Activated CD8-positive, alpha-beta T cell treated with anti-CD3 and anti-CD28 coated beads for 36 hours (primary cell): ENCODE measurements at regions not wholly inside any gene's neighbourhood (a gene's known extent, or its start where the extent isn't known, plus 50 kb on each side); places are given as distances from the start of the nearest gene placed in this dataset.

Source experiments
- ATAC-seq: fragments of 200-7000 bp; cut with Tn5 transposase; one replicate; pipeline ENCODE4 v1.10.0; 2021; ENCODE audit warnings: mild to moderate bottlenecking, moderate library complexity
- CTCF ChIA-PET: fragments of 350-600 bp; sonication (Branson Sonifier 250); formaldehyde crosslinking; loops from one replicate; lab custom pipeline; 2021; ENCODE audit warnings: antibody characterized with exemption; lab: Charles Lee
- POLR2A ChIA-PET: fragments of 350-600 bp; sonication (Branson Sonifier 250); formaldehyde crosslinking; loops from one replicate; lab custom pipeline; 2021; ENCODE audit warnings: antibody characterized with exemption; lab: Charles Lee
- DNase-seq: peaks from one replicate; pipeline ENCODE4 v3.0.0-alpha.2; 2020
- H3K27ac Mint-ChIP-seq: one replicate; pipeline ENCODE4 v1.8.0; 2021; ENCODE audit warnings: mild to moderate bottlenecking, mixed read lengths
- H3K27me3 Mint-ChIP-seq: one replicate; pipeline ENCODE4 v1.8.0; 2021; ENCODE audit warnings: mixed read lengths
- H3K36me3 Mint-ChIP-seq: one replicate; pipeline ENCODE4 v1.8.0; 2021; ENCODE audit warnings: low read depth, mixed read lengths
- H3K4me1 Mint-ChIP-seq: one replicate; pipeline ENCODE4 v1.8.0; 2021; ENCODE audit warnings: low read depth, mixed read lengths
- H3K4me3 Mint-ChIP-seq: one replicate; pipeline ENCODE4 v1.8.0; 2021; ENCODE audit warnings: mild to moderate bottlenecking, moderate library complexity, mixed read lengths
- H3K9me3 Mint-ChIP-seq: one replicate; pipeline ENCODE4 v1.8.0; 2021; ENCODE audit warnings: mixed read lengths
- CTCF ChIP-seq: fragments of 200-600 bp; IDR thresholded peaks from one replicate; pipeline ENCODE4 v1.8.0; 2022; ENCODE audit warnings: antibody characterized with exemption, mild to moderate bottlenecking
- intact Hi-C: fragments of 100-400 bp; cut with micrococcal nuclease; formaldehyde crosslinking; loops from one replicate; pipeline ENCODE4 v1.10.0; 2022

- H3K27ac Mint-ChIP-seq: no peak overlapping the region
- DNase-seq (no peak), ATAC-seq (no peak)
- intact Hi-C loops: no loop called here
- H3K36me3 Mint-ChIP-seq: no peaks in the 10 kb centered on the region
- TF ChIP-seq CTCF: no peak
- CTCF ChIA-PET: no interaction called here
- H3K27me3 Mint-ChIP-seq: peaks cover 5% of the 10 kb centered on the region
- H3K4me3 Mint-ChIP-seq: no peak overlapping the region
- no peaks in the 10 kb centered on the region for H3K9me3 Mint-ChIP-seq
- POLR2A ChIA-PET: no interaction called here
- no peaks in the 10 kb centered on the region for H3K4me1 Mint-ChIP-seq
These were observed 91.9 kb downstream of the RPLP1 start for GRCh38 chr15:69544365-69545113.

GRCh38 chr15:69546182-69546581, 93.6 kb downstream of the RPLP1 start:
- Mint-ChIP-seq H3K4me1 (no peaks in the 10 kb centered on the region), H3K27ac (no peak overlapping the region), H3K9me3 (peaks cover 2% of the 10 kb centered on the region), H3K4me3 (no peak overlapping the region), H3K27me3 (peaks cover 5% of the 10 kb centered on the region), H3K36me3 (no peaks in the 10 kb centered on the region)
- CTCF ChIA-PET: no interaction called here
- ATAC-seq: no peak
- DNase-seq: no peak
- POLR2A ChIA-PET: no interaction called here
- no peak for TF ChIP-seq CTCF
- intact Hi-C loops: no loop called here

GRCh38 chr15:69548395-69549180, 96.0 kb downstream of the RPLP1 start:
- H3K36me3 Mint-ChIP-seq: no peaks in the 10 kb centered on the region
- no peaks in the 10 kb centered on the region for H3K4me1 Mint-ChIP-seq
- ChIA-PET CTCF (no interaction called here), POLR2A (no interaction called here)
- DNase-seq (no peak), ATAC-seq (no peak)
- H3K27me3 Mint-ChIP-seq: peaks cover 5% of the 10 kb centered on the region
- H3K27ac Mint-ChIP-seq: no peak overlapping the region
- no peak overlapping the region for H3K4me3 Mint-ChIP-seq
- no peak for TF ChIP-seq CTCF
- intact Hi-C loops: no loop called here
- peaks cover 11% of the 10 kb centered on the region for H3K9me3 Mint-ChIP-seq

GRCh38 chr15:69551391-69552056, 98.9 kb downstream of the RPLP1 start:
- Mint-ChIP-seq H3K36me3 (no peaks in the 10 kb centered on the region), H3K27ac (no peak overlapping the region), H3K4me3 (no peak overlapping the region), H3K4me1 (no peaks in the 10 kb centered on the region), H3K9me3 (peaks cover 11% of the 10 kb centered on the region), H3K27me3 (peaks cover 5% of the 10 kb centered on the region)
- CTCF ChIA-PET: no interaction called here
- no peak for TF ChIP-seq CTCF
- intact Hi-C loops: no loop called here
- POLR2A ChIA-PET: interaction anchor here (2.4 kb wide), 1 partner anchor 10 kb away, joined by 9 read pairs; no protein-coding TSS in a partner anchor
- DNase-seq: no peak
- ATAC-seq: no peak
